PC-9 (cell line): ENCODE measurements at regions not wholly inside any gene's neighbourhood (a gene's known extent, or its start where the extent isn't known, plus 50 kb on each side); places are given as distances from the start of the nearest gene placed in this dataset.
"Not testable (repeated sequence)": the region's sequence is repeated elsewhere in the genome, so short reads cannot be mapped to it uniquely, and the experiment has no call there.

ENCODE experiments used
- BruUV-seq: library from RNA; stranded (reverse); fragments of 400-500 nt; replicated peaks from 2 replicates; lab custom pipeline; 2021; lab: Mats Ljungman, UMichigan
- CTCF ChIA-PET: fragments of 300-600 bp; sonication (Branson Sonifier 250); formaldehyde crosslinking; loops from one replicate; lab custom pipeline; 2022; ENCODE audit warnings: antibody characterized with exemption; lab: Charles Lee
- POLR2A ChIA-PET: fragments of 300-600 bp; sonication (Branson Sonifier 250); formaldehyde crosslinking; loops from one replicate; lab custom pipeline; 2022; ENCODE audit warnings: antibody characterized with exemption; ENCODE audit not compliant: unreplicated experiment; lab: Charles Lee
- DNase-seq, 2 experiments: peaks; one replicate each; pipeline versions ENCODE4 v3.0.0 to v3.0.0-alpha.2; 2015 to 2022; ENCODE audit warnings: mixed read lengths in 1 of 2
- H2AFZ ChIP-seq: fragments of 200-600 bp; sonication (generic); 2 replicates; pipeline ENCODE4 v1.8.1; 2017; ENCODE audit warnings: antibody characterized with exemption
- H3F3A ChIP-seq: fragments of 200-600 bp; sonication (generic); 2 replicates; pipeline ENCODE4 v1.8.1; 2017; ENCODE audit warnings: antibody characterized with exemption, mild to moderate bottlenecking, low read depth; ENCODE audit not compliant: insufficient read depth
- H3K27ac ChIP-seq: fragments of 200-600 bp; sonication (generic); 2 replicates; pipeline ENCODE4 v1.6.1; 2016; ENCODE audit warnings: mixed run types
- H3K27me3 ChIP-seq: fragments of 200-600 bp; sonication (generic); 2 replicates; pipeline ENCODE4 v1.6.1; 2016; ENCODE audit warnings: low read depth, mixed run types; ENCODE audit not compliant: insufficient read depth
- H3K36me3 ChIP-seq: fragments of 200-600 bp; sonication (generic); 2 replicates; pipeline ENCODE4 v1.6.1; 2016; ENCODE audit warnings: low read depth, mixed run types
- H3K4me1 ChIP-seq: fragments of 200-600 bp; sonication (generic); replicated peaks from 2 replicates; pipeline ENCODE4 v1.6.1; 2016; ENCODE audit warnings: mixed run types; ENCODE audit not compliant: insufficient read depth
- H3K4me2 ChIP-seq: fragments of 200-600 bp; sonication (generic); 2 replicates; pipeline ENCODE4 v1.6.1; 2017; ENCODE audit warnings: mixed run types
- H3K4me3 ChIP-seq: fragments of 200-600 bp; sonication (generic); 2 replicates; pipeline ENCODE4 v1.6.1; 2016; ENCODE audit warnings: mixed run types
- H3K79me2 ChIP-seq: fragments of 200-600 bp; sonication (generic); 2 replicates; pipeline ENCODE4 v1.6.1; 2017; ENCODE audit warnings: low read depth, mixed run types
- H3K9me2 ChIP-seq: fragments of 200-600 bp; sonication (generic); 2 replicates; pipeline ENCODE4 v1.8.1; 2017; ENCODE audit warnings: mild to moderate bottlenecking; ENCODE audit not compliant: insufficient read depth
- H3K9me3 ChIP-seq: fragments of 200-600 bp; sonication (generic); 2 replicates; pipeline ENCODE4 v1.8.1; 2016; ENCODE audit warnings: low read depth; ENCODE audit not compliant: insufficient read depth
- H4K20me1 ChIP-seq: fragments of 200-600 bp; sonication (generic); 2 replicates; pipeline ENCODE4 v1.8.1; 2017; ENCODE audit not compliant: insufficient read depth
- intact Hi-C: fragments of 100-400 bp; cut with micrococcal nuclease; formaldehyde crosslinking; loops from one replicate; pipeline ENCODE4 v1.10.0; 2022; ENCODE audit not compliant: unreplicated experiment

DNA sequence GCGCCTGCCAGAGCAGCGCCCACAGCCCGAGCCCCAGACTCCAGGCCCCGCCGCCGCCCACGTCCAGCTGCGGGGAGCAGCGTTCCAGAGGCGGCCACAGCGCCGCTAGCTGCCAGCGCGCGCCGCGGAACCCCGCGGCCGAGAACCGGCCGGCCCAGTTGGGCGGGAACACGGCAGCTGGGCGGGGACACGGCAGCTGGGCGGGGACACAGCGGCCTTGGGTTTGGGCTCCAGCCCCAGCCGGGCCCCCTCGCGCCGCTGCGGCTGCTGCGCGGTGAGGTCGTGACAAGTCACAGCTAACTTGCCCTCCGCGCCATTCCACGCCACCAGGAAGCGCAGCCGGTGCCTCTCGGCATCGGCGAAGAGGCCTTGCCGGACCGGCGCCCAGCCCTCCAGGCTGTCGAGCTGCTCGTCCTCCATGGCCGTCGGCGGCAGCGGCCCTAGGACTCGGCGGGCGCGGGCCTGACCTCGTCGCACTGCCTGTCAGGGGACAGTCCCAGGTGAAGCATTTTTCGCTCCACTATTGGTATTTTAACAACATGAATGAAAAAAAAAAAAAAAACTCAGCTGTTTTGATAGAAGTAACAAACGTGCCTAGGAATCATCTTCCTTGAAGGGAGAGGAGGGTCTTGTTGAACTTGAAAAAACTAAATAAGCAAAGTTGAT lies 56.6 kb upstream of the GOLGA8N start:
- CTCF ChIA-PET, H3K79me2 ChIP-seq, H2AFZ ChIP-seq, intact Hi-C loops, H3K27me3 ChIP-seq, H4K20me1 ChIP-seq, H3K9me3 ChIP-seq, POLR2A ChIA-PET, H3K36me3 ChIP-seq, H3K4me1 ChIP-seq, H3F3A ChIP-seq, H3K9me2 ChIP-seq, H3K27ac ChIP-seq: not testable (repeated sequence)
- TSS peak; percentile 73 for BruUV-seq
- peak in 1 of 2 experiments; percentile 74 for DNase-seq
- H3K4me2 ChIP-seq = peak overlapping the region; percentile 58
- H3K4me3 ChIP-seq = peak overlapping the region; percentile 50; the same call in 1 of the 2 replicates

DNA sequence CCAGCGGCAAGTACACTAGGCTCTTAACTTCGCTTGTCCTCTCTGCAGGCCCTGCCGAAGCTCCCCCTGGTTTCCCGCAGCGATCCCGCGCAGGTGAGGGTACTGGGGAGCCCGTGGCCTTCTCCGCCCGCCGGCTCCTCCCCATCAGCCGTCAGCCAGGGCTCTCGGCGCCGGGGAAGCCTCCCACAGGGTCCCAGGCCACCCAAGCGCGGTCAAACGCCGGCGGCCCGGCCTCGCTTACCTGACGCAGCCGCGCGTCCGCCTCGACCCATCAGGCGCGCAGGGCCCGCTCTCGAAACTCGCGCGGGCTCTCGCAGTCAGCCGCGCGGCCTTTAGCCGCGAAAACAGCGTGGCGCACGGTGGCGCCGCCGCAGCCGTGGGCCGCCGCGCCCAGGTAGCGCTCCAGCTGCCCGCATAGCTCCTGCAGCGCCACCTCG lies 57.2 kb upstream of the GOLGA8N start:
- H3K36me3 ChIP-seq, BruUV-seq, H3K9me3 ChIP-seq, H3K9me2 ChIP-seq, H3F3A ChIP-seq, CTCF ChIA-PET, POLR2A ChIA-PET, H3K4me2 ChIP-seq, DNase-seq, H3K79me2 ChIP-seq, H3K4me3 ChIP-seq, H3K27ac ChIP-seq, intact Hi-C loops, H3K4me1 ChIP-seq, H3K27me3 ChIP-seq, H4K20me1 ChIP-seq, H2AFZ ChIP-seq: not testable (repeated sequence)

DNA sequence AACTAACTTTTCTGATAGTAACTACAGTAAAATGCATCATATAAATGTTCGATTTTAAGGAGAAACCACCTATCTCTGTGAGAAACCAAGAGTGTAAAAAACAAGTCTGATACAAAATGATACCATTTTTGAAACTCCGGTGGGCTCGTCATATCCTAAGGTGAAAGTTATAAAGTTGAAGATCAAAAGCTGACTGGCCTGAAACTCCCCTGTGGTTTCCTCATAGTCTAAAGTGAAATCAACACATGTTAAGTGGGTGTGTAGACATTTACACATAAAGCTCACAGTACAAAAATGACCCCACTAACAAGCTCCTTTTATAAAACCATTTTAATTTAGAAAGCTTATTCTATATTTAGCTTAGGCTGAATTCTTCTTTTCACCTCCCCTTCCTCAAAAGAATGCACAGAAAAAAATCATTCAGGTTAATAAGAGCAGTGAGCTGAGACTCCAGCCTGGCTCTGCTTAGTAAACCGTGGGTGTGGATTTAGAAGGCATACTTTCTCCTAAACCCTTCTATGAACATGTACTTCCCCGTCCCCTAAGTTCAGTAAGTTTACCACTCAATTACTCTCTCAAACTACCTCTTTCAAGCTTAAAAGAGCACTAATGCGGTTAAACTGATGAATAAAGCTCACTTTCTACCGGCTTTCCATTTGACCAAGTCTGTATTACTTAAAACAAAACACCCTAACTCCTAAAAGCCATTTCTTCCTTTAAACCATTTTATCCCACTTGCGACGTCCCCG lies 57.9 kb upstream of the GOLGA8N start:
- H4K20me1 ChIP-seq, CTCF ChIA-PET, BruUV-seq, intact Hi-C loops, H3K4me3 ChIP-seq, H3F3A ChIP-seq, H3K79me2 ChIP-seq, DNase-seq, H3K27me3 ChIP-seq, H2AFZ ChIP-seq, POLR2A ChIA-PET, H3K9me3 ChIP-seq, H3K9me2 ChIP-seq, H3K36me3 ChIP-seq, H3K27ac ChIP-seq, H3K4me1 ChIP-seq, H3K4me2 ChIP-seq: not testable (repeated sequence)

DNA sequence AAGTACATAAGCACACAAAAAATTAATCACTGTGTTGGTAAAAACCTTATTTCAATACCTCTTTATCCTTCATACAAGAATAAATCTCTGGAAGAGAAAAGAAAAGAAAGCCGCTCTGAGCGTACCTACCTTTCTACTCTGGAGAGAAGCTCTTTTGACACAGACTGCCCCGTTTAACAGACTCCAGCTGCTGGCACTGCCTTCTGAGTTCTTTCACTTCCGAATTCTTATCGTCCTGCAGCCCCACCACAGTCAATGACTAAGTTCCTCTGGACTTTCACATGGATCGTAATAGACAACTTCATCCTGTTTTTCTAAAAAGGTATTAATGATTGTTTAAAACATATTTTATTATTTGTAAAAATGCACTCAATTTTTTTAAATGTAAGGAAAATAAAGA lies 67.5 kb upstream of the GOLGA8O start:
- H3K27ac ChIP-seq, H3K4me3 ChIP-seq, intact Hi-C loops, H3K9me2 ChIP-seq, H3K36me3 ChIP-seq, DNase-seq, H3K4me1 ChIP-seq, H3K27me3 ChIP-seq, CTCF ChIA-PET, H3K4me2 ChIP-seq, H4K20me1 ChIP-seq, H2AFZ ChIP-seq, H3F3A ChIP-seq, H3K9me3 ChIP-seq, POLR2A ChIA-PET, H3K79me2 ChIP-seq, BruUV-seq: not testable (repeated sequence)

DNA sequence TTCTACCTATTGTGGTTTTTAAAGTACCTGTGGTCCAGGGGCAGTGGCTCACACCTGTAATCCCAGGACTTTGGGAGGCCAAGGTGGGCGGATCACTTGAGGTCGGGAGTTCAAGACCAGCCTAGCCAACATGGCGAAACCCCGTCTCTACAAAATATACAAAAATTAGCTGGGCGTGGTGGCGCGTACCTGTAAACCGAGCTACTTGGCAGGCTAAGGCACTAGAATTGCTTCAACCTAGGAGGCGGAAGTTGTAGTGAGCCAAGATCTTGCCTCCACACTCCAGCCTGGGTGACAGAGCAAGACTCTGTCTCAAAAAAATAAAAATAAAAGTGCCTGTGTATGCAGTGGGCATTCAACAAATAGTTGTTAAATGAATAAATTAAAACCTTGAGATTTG lies 67.0 kb upstream of the GOLGA8O start:
- DNase-seq = not testable (repeated sequence)

GRCh38 chr15:32518976-32519375 lies 63.5 kb upstream of the GOLGA8O start:
- BruUV-seq = not testable (repeated sequence)

More for the DNA sequence above, 67.0 kb upstream of the GOLGA8O start:
- H3K9me3 ChIP-seq, H3K4me3 ChIP-seq, CTCF ChIA-PET, H3K27ac ChIP-seq, H2AFZ ChIP-seq, POLR2A ChIA-PET, BruUV-seq, intact Hi-C loops, H3F3A ChIP-seq, H3K9me2 ChIP-seq, H3K79me2 ChIP-seq, H3K27me3 ChIP-seq, H3K4me1 ChIP-seq, H3K36me3 ChIP-seq, H4K20me1 ChIP-seq, H3K4me2 ChIP-seq: not testable (repeated sequence)

DNA sequence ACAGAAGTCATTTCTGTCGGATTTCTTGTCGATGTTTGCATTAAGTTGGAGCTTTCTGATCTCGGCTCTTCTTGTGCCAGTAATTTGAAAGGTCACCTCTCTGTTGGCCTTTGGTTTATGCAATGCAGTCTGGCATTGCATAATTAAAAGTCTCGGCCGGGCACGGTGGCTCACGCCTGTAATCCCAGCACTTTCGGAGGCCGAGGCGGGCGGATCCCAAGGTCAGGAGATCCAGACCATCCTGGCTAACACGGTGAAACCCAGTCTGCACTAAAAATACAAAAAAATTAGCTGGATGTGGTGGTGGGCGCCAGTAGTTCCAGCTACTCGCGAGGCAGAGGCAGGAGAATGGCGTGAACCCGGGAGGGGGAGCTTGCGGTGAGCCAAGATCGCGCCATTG lies 62.6 kb upstream of the GOLGA8O start:
- BruUV-seq = not testable (repeated sequence)

More at GRCh38 chr15:32518976-32519375, 63.5 kb upstream of the GOLGA8O start:
- H3F3A ChIP-seq, intact Hi-C loops, POLR2A ChIA-PET, H3K27ac ChIP-seq, H4K20me1 ChIP-seq, DNase-seq, H3K36me3 ChIP-seq, CTCF ChIA-PET, H3K79me2 ChIP-seq, H3K9me2 ChIP-seq, H3K4me3 ChIP-seq, H3K4me1 ChIP-seq, H3K27me3 ChIP-seq, H2AFZ ChIP-seq, H3K9me3 ChIP-seq, H3K4me2 ChIP-seq: not testable (repeated sequence)

More for the DNA sequence above, 62.6 kb upstream of the GOLGA8O start:
- H4K20me1 ChIP-seq, POLR2A ChIA-PET, H3K27me3 ChIP-seq, H2AFZ ChIP-seq, H3K27ac ChIP-seq, H3K9me2 ChIP-seq, intact Hi-C loops, H3K79me2 ChIP-seq, H3K36me3 ChIP-seq, H3K9me3 ChIP-seq, H3F3A ChIP-seq, H3K4me2 ChIP-seq, CTCF ChIA-PET, H3K4me3 ChIP-seq, DNase-seq, H3K4me1 ChIP-seq: not testable (repeated sequence)
